ENCODE measurements at regions not wholly inside any gene's neighbourhood (a gene's known extent, or its start where the extent isn't known, plus 50 kb on each side); places are given as distances from the start of the nearest gene placed in this dataset.

GRCh38 chr16:88321635-88322499 lies 60.9 kb upstream of the ZNF469 start (continued):
- TF ChIP-seq, protein P1, sequence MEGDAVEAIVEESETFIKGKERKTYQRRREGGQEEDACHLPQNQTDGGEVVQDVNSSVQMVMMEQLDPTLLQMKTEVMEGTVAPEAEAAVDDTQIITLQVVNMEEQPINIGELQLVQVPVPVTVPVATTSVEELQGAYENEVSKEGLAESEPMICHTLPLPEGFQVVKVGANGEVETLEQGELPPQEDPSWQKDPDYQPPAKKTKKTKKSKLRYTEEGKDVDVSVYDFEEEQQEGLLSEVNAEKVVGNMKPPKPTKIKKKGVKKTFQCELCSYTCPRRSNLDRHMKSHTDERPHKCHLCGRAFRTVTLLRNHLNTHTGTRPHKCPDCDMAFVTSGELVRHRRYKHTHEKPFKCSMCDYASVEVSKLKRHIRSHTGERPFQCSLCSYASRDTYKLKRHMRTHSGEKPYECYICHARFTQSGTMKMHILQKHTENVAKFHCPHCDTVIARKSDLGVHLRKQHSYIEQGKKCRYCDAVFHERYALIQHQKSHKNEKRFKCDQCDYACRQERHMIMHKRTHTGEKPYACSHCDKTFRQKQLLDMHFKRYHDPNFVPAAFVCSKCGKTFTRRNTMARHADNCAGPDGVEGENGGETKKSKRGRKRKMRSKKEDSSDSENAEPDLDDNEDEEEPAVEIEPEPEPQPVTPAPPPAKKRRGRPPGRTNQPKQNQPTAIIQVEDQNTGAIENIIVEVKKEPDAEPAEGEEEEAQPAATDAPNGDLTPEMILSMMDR (IDR thresholded peaks at IDR 0.05; ENCODE audit: control extremely low read depth in 1 of 3, insufficient read depth in 1 of 3, low read depth in 1 of 3, low read length in 3 of 3) = no peak
- TF ChIP-seq TEAD4 (IDR thresholded peaks at IDR 0.05; ENCODE audit: low read depth, low read length) (no peak), CHD1 (IDR thresholded peaks at IDR 0.05; ENCODE audit: low read depth, low read length) (no peak), TBP (IDR thresholded peaks at IDR 0.05; ENCODE audit: low read depth, low read length) (no peak), POU5F1 (IDR thresholded peaks at IDR 0.05; ENCODE audit: low read depth, low read length) (no peak)

Measured in H1 (cell line).